IMR-90 (cell line): ENCODE measurements at regions not wholly inside any gene's neighbourhood (a gene's known extent, or its start where the extent isn't known, plus 50 kb on each side); places are given as distances from the start of the nearest gene placed in this dataset.

Experiments used
- ATAC-seq: fragments of 200-7000 bp; cut with Tn5 transposase; 2 replicates; pipeline ENCODE4 v1.9.1; 2020; ENCODE audit warnings: low read depth, mild to moderate bottlenecking, moderate library complexity
- BruUV-seq: library from RNA; stranded (reverse); fragments of 400-500 nt; replicated peaks from 2 replicates; lab custom pipeline; 2021; lab: Mats Ljungman, UMichigan
- CTCF ChIA-PET: fragments of 300-600 bp; formaldehyde crosslinking; extraction: SDS; loops from one replicate; lab custom pipeline; 2021; ENCODE audit warnings: antibody characterized with exemption; lab: Yijun Ruan, JAX
- POLR2A ChIA-PET: fragments of 300-600 bp; sonication (Branson Sonifier 250); formaldehyde crosslinking; loops from one replicate; lab custom pipeline; 2022; ENCODE audit warnings: antibody characterized with exemption; ENCODE audit not compliant: unreplicated experiment; lab: Charles Lee
- DNase-seq: peaks from one replicate; pipeline ENCODE4 v3.0.0; 2013
- H2AFZ ChIP-seq: replicated peaks from 2 replicates; pipeline ENCODE3; 2013; ENCODE audit warnings: low read length, mild to moderate bottlenecking; ENCODE audit not compliant: poor library complexity
- H2AK5ac ChIP-seq: 2 replicates; pipeline ENCODE4 v1.6.1; 2013; ENCODE audit warnings: low read depth, low read length, inconsistent platforms
- H2AK9ac ChIP-seq: replicated peaks from 2 replicates; pipeline ENCODE3; 2013; ENCODE audit warnings: mild to moderate bottlenecking, low read depth, low read length, moderate library complexity; ENCODE audit not compliant: poor library complexity
- H2BK120ac ChIP-seq: 2 replicates; pipeline ENCODE4 v1.6.1; 2013; ENCODE audit warnings: low read depth, low read length, inconsistent platforms
- H2BK15ac ChIP-seq: 3 replicates; pipeline ENCODE4 v1.6.1; 2013; ENCODE audit warnings: low read depth, low read length, inconsistent platforms
- H2BK20ac ChIP-seq: 2 replicates; pipeline ENCODE4 v1.6.1; 2013; ENCODE audit warnings: low read depth, mild to moderate bottlenecking, inconsistent platforms, low read length, moderate library complexity
- H2BK5ac ChIP-seq: 2 replicates; pipeline ENCODE4 v1.6.1; 2013; ENCODE audit warnings: mild to moderate bottlenecking, low read depth, low read length, inconsistent platforms; ENCODE audit not compliant: poor library complexity, severe bottlenecking
- H3K14ac ChIP-seq: replicated peaks from 2 replicates; pipeline ENCODE4 v1.6.1; 2013; ENCODE audit warnings: low read depth, low read length, inconsistent platforms
- H3K18ac ChIP-seq: 2 replicates; pipeline ENCODE4 v1.6.1; 2013; ENCODE audit warnings: low read depth, low read length, control low read depth
- H3K23ac ChIP-seq: 2 replicates; pipeline ENCODE4 v1.6.1; 2013; ENCODE audit warnings: low read depth, low read length, inconsistent platforms
- H3K27ac ChIP-seq: 2 replicates; pipeline ENCODE4 v1.5.1; 2013; ENCODE audit warnings: mild to moderate bottlenecking, control low read depth, low read length; ENCODE audit not compliant: insufficient read depth
- H3K27me3 ChIP-seq: 2 replicates; pipeline ENCODE4 v1.6.1; 2013; ENCODE audit warnings: low read length; ENCODE audit not compliant: control insufficient read depth, insufficient read depth
- H3K36me3 ChIP-seq: 2 replicates; pipeline ENCODE4 v1.6.1; 2013; ENCODE audit warnings: low read length, mixed read lengths; ENCODE audit not compliant: control insufficient read depth, insufficient read depth
- H3K4ac ChIP-seq: 2 replicates; pipeline ENCODE4 v1.6.1; 2013; ENCODE audit warnings: low read depth, low read length, inconsistent platforms
- H3K4me1 ChIP-seq: 2 replicates; pipeline ENCODE4 v1.6.1; 2013; ENCODE audit warnings: low read length, mixed read lengths; ENCODE audit not compliant: control insufficient read depth, insufficient read depth
- H3K4me2 ChIP-seq: 2 replicates; pipeline ENCODE4 v1.6.1; 2013; ENCODE audit warnings: low read depth, mild to moderate bottlenecking, control low read depth, low read length, moderate library complexity
- H3K4me3 ChIP-seq: 2 replicates; pipeline ENCODE4 v1.5.1; 2013; ENCODE audit warnings: low read depth, mild to moderate bottlenecking, control low read depth, low read length, moderate library complexity; ENCODE audit not compliant: insufficient read depth
- H3K56ac ChIP-seq: 2 replicates; pipeline ENCODE4 v1.6.1; 2013; ENCODE audit warnings: low read length, inconsistent platforms; ENCODE audit not compliant: insufficient read depth; ENCODE audit errors: extremely low read depth
- H3K79me1 ChIP-seq, 2 experiments: 2 replicates each; pipeline ENCODE4 v1.6.1; 2013; ENCODE audit warnings: low read length in 2 of 2, inconsistent platforms in 1 of 2, low read depth in 1 of 2
- H3K9ac ChIP-seq: 2 replicates; pipeline ENCODE4 v1.6.1; 2013; ENCODE audit warnings: low read depth, low read length, control low read depth
- H3K9me1 ChIP-seq: 2 replicates; pipeline ENCODE4 v1.6.1; 2013; ENCODE audit warnings: low read length, inconsistent platforms; ENCODE audit not compliant: insufficient read depth
- H3K9me3 ChIP-seq: 2 replicates; pipeline ENCODE4 v1.6.1; 2013; ENCODE audit warnings: low read length; ENCODE audit not compliant: control insufficient read depth, insufficient read depth
- H4K20me1 ChIP-seq: 2 replicates; pipeline ENCODE4 v1.6.1; 2013; ENCODE audit warnings: low read length, inconsistent platforms; ENCODE audit not compliant: insufficient read depth
- H4K5ac ChIP-seq: 2 replicates; pipeline ENCODE4 v1.6.1; 2013; ENCODE audit warnings: mild to moderate bottlenecking, low read depth, low read length, control low read depth
- H4K8ac ChIP-seq, 2 experiments: 2 replicates each; pipeline ENCODE4 v1.6.1; 2013; ENCODE audit warnings: low read depth in 2 of 2, low read length in 2 of 2, control low read depth in 1 of 2, inconsistent platforms in 1 of 2
- H4K91ac ChIP-seq: 2 replicates; pipeline ENCODE4 v1.6.1; 2013; ENCODE audit warnings: low read depth, low read length, inconsistent platforms; ENCODE audit not compliant: insufficient read depth
- MAZ ChIP-seq: IDR thresholded peaks from 2 replicates; pipeline ENCODE4 v1.6.1; 2012; ENCODE audit warnings: low read depth, mild to moderate bottlenecking, low read length, improper control_type of control experiment, moderate library complexity, borderline replicate concordance
- RFX5 ChIP-seq: IDR thresholded peaks from 2 replicates; pipeline ENCODE4 v1.8.0; 2012; ENCODE audit warnings: low read depth, mild to moderate bottlenecking, low read length, moderate library complexity
- WGBS, 2 experiments: methylation state at CpG; one replicate each; pipeline versions ENCODE4 v1.1.5 to v1.1.7; 2013; ENCODE audit warnings: missing lambda C conversion rate in 2 of 2; ENCODE audit not compliant: insufficient read length in 1 of 2; ENCODE audit errors: extremely low coverage in 2 of 2; 5-methylcytosine and 5-hydroxymethylcytosine counted together
- dilution Hi-C: fragments of 300-500 bp; cut with HindIII; formaldehyde crosslinking; loops from one replicate; pipeline ENCODE4 v1.14.3; 2018; ENCODE audit warnings: low sequenced_read_pairs; ENCODE audit not compliant: unreplicated experiment
- in situ Hi-C: fragments of 300-500 bp; cut with MboI; formaldehyde crosslinking; loops from 3 replicates; pipeline ENCODE4 v1.14.3; 2019; ENCODE audit warnings: low sequenced_read_pairs, inconsistent platforms, mixed read lengths
- intact Hi-C: fragments of 100-400 bp; cut with micrococcal nuclease; formaldehyde crosslinking; loops from 2 replicates; pipeline ENCODE4 v1.10.0; 2022

DNA sequence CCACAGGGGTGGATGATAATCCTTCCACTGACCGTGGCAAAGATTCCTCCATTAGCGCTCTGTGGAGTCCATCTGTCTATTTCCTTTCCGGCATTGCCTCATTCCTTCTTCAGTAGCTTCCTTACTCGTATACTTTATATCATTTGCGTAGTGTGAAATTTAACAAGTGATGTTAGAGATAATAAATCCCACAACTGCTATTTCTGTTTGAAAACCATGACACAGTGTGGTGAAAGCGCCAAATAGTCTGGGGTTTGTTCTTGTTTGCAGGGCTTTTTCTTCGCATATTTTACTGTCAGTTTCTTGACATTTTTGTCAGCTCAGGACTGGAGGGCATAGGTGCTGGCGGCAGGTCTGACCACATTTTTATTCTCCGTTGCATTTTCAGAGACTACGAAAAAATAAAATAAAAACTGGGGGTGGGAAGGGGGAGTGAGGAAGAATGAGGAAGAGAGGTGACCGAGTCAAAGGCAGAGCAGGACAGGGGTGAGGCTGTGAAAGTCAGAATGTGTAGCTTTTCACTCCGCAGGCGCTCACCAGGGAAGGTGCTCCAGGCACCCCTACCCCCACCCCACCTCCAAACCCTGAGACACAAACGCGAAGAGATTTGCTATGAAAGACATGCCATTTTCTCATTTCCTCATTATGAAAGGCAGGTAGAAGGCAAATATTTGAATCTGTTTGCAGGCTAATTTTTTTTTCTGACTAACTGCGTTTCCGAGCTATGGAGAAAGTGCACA, 965.0 kb downstream of the MCTP2 start:
- H2BK20ac ChIP-seq, result no peak overlapping the region
- no peak overlapping the region for H2BK5ac ChIP-seq
- no peak overlapping the region for H3K4me2 ChIP-seq
- H3K9me1 ChIP-seq, result no peaks in the 10 kb centered on the region
- H3K23ac ChIP-seq, result no peak overlapping the region
- H3K4ac ChIP-seq, result no peak overlapping the region
- H4K5ac ChIP-seq, result no peak overlapping the region
- no peaks in the 10 kb centered on the region for H3K27me3 ChIP-seq
- no peak overlapping the region for H2AK5ac ChIP-seq
- WGBS, 2 experiments, result no CpG with 5 or more reads among the region's 17 CpGs
- H4K91ac ChIP-seq, result no peak overlapping the region
- no peak overlapping the region for H2BK120ac ChIP-seq
- no peak overlapping the region for H2BK15ac ChIP-seq
- intact Hi-C loops (no loop called here), dilution Hi-C loops (no loop called here), in situ Hi-C loops (no loop called here)
- BruUV-seq, result no TSS peak
- no peak overlapping the region for H2AK9ac ChIP-seq
- POLR2A ChIA-PET, result no interaction called here
- no peak overlapping the region for H2AFZ ChIP-seq
- no peak overlapping the region for H3K9ac ChIP-seq
- no peak overlapping the region for H4K8ac ChIP-seq
- H4K20me1 ChIP-seq, result no peaks in the 10 kb centered on the region
- no peak overlapping the region for H3K27ac ChIP-seq
- H3K36me3 ChIP-seq, result no peaks in the 10 kb centered on the region
- no peak for DNase-seq
- H3K14ac ChIP-seq, result no peak overlapping the region
- no peaks in the 10 kb centered on the region for H3K4me1 ChIP-seq
- H3K79me1 ChIP-seq, result no peaks in the 10 kb centered on the region
- H3K18ac ChIP-seq, result no peak overlapping the region
- CTCF ChIA-PET, result interaction anchor here (0.9 kb wide), 1 partner anchor 12 kb away, joined by 3 read pairs; no protein-coding TSS in a partner anchor
- ATAC-seq, result no peak
- H3K4me3 ChIP-seq, result no peak overlapping the region
- H3K56ac ChIP-seq, result no peak overlapping the region
- no peaks in the 10 kb centered on the region for H3K9me3 ChIP-seq
- TF ChIP-seq MAZ, result no peak
- TF ChIP-seq RFX5, result no peak
